ENCODE measurements at regions not wholly inside any gene's neighbourhood (a gene's known extent, or its start where the extent isn't known, plus 50 kb on each side); places are given as distances from the start of the nearest gene placed in this dataset.

DNA sequence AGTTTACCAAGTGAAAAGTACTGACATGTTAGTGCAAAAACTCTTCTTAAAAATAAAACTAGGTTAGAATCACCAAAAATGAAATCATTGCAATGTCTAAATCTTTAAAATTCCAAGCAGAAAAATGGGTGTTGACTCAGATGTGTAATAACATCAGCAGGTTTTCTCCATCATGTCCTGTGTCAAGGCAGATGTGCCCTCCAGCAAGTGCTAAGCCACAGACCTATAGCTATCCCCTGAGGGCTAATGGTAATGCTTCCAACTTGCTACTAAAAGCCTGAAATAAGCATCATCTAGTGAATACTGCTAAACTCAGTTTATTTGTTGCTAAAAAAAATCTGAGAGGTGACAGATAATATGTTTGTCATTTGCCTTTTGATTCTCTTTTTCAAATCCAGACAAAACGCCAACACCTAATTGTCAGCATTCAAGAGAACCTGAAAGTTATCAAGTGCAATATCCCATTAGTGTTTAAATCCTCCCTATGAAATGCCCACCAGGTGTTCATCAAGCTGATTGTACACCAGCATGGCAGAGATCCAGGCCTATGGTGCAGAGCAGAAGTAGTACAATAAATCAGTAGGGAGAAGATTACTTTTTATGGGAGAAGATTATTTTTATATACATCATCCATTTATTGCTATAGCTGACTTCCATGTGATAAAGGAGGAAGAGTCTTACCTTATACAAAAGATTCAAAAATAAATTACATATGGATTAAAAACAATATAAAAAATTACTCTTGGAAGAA lies 55.1 kb upstream of the SYT9 start:
- TF ChIP-seq, protein P1, sequence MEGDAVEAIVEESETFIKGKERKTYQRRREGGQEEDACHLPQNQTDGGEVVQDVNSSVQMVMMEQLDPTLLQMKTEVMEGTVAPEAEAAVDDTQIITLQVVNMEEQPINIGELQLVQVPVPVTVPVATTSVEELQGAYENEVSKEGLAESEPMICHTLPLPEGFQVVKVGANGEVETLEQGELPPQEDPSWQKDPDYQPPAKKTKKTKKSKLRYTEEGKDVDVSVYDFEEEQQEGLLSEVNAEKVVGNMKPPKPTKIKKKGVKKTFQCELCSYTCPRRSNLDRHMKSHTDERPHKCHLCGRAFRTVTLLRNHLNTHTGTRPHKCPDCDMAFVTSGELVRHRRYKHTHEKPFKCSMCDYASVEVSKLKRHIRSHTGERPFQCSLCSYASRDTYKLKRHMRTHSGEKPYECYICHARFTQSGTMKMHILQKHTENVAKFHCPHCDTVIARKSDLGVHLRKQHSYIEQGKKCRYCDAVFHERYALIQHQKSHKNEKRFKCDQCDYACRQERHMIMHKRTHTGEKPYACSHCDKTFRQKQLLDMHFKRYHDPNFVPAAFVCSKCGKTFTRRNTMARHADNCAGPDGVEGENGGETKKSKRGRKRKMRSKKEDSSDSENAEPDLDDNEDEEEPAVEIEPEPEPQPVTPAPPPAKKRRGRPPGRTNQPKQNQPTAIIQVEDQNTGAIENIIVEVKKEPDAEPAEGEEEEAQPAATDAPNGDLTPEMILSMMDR (IDR thresholded peaks at IDR 0.05), result no peak
- TF ChIP-seq POLR2A (IDR thresholded peaks at IDR 0.05) (no peak), EP300 (IDR thresholded peaks at IDR 0.05) (no peak), POLR2AphosphoS5 (IDR thresholded peaks at IDR 0.05) (no peak)
